Stimulated activated naive CD8-positive, alpha-beta T cell treated with anti-CD3 and anti-CD28 coated beads, Interleukin-15, Interleukin-2, amounts not matched to agents 100 U/mL and 50 U/mL, for 24 hours (primary cell): ENCODE measurements at regions not wholly inside any gene's neighbourhood (a gene's known extent, or its start where the extent isn't known, plus 50 kb on each side); places are given as distances from the start of the nearest gene placed in this dataset.

Experiments used
- ATAC-seq: fragments of 150-1000 bp; cut with Tn5 transposase; one replicate; pipeline ENCODE4 v1.10.0; 2021
- DNase-seq: peaks from one replicate; pipeline ENCODE4 v3.0.0; 2021

- no peak for DNase-seq
- no peak for ATAC-seq
Observed at GRCh38 chr18:51588616-51589015, 391.1 kb upstream of the MEX3C start.

- DNase-seq (no peak), ATAC-seq (no peak)
Observed at GRCh38 chr18:51593931-51594330, 396.4 kb upstream of the MEX3C start.

DNA sequence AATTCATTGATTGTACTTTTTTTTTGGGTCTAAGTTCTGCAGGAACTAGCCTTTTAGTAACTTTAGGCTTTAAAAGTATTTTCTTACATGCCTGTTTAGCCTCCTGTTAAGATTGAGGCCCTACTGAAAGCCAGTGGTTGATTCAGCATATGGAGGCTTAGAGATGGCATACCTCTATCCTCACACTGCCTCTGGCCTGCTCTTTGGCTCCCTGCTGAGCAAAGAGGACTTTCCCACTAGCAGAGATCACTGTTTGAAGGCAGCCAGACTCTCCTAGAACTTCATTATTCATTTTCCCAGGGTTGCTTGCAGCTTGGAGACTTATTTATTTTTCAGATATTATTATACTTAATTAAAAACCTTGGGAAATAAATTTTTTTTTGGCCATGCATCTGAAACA is 405.6 kb upstream of the MEX3C start:
- no peak for ATAC-seq

DNA sequence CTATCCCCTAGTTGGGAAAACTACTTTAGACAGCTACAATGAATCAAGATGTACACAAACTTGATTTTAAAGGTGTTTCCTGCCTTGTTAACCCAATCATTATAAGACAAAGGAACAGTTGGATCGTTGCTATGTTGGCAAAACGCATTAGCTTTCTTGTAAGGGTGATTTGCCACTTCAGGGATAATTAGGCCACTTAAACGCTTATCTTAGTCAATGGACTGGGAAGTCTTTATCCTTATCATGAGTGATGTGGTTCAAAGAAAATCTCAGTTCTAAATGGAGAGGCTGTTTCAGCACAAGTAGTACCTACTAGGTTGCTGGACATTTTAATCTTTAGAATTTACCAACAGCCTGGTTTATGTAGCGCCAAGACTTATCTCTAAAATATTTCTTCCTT is 406.1 kb upstream of the MEX3C start:
- ATAC-seq (no peak), DNase-seq (no peak)

More for the DNA sequence above, 405.6 kb upstream of the MEX3C start:
- DNase-seq, result no peak

GRCh38 chr18:51610481-51610880 is 413.0 kb upstream of the MEX3C start:
- no peak for DNase-seq
- no peak for ATAC-seq

- ATAC-seq (no peak), DNase-seq (no peak)
Observed at GRCh38 chr18:51611326-51611725, 413.8 kb upstream of the MEX3C start.

GRCh38 chr18:51614033-51614432 is 416.6 kb upstream of the MEX3C start:
- ATAC-seq (no peak), DNase-seq (no peak)

DNA sequence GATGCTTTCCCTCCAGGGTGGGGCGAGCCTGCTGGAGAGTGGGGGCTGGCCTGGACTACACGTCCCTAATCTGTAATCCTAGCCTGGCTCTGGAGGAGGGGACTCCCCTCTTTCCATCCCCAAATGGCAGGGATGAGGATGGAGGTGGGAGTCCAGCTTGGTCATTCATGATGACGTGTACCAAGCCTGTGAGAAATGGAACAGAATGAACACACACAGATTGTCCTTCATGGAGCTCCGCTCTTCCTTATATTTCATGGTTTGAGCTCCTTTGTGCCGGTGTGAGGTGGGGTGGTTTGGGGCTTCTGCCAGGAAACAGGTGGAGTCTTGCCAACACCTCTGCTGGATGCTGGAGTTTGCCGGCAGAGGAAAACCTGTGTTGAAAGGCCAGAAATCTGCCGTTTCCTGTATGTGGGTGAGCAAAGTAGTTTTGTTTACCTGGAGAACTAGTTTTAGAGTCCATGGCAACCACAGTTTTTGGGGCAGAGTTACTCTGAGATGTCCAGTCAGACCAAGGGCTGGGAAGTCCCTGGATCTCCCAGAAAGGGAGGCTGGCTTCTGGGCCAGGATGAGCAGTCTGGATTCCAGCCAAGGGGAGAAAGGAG is 417.6 kb upstream of the MEX3C start:
- DNase-seq (no peak), ATAC-seq (no peak)

GRCh38 chr18:51617167-51617566 is 419.7 kb upstream of the MEX3C start:
- no peak for ATAC-seq
- DNase-seq, result no peak

DNA sequence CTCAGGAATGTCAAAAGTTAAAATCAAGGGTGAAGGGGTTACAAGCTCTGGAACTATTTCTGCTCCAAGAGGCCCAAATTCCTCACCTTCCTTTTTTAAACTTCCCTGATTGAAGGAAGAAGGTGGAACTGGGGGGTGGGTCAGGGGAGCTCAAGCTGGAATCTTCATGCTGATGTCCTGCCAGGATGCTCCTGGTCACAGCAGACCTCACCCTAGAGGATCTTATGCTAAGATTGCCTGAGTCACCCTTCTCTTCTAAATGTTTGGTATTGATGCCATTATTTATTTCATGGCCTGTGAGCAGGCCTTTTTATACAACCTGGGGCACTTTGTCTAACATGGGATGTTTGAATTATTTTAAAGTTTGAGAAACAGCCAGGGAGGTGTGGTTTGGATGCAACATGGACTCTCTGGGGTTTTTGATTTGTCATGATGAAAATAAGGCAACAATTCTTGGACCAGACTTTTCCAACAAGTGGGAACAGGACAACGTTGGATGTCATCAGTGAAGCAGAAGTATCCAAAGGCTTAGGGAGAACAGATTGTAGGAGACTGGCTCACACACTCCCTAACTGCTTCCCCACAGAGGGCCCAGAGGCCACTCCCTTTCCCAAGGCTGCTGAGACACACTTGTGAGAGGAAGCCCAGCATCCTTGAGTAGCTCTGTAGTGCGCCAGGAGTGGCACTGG is 420.2 kb upstream of the MEX3C start:
- DNase-seq, result no peak
- no peak for ATAC-seq

GRCh38 chr18:51619283-51619682 is 421.8 kb upstream of the MEX3C start:
- ATAC-seq (no peak), DNase-seq (no peak)

DNA sequence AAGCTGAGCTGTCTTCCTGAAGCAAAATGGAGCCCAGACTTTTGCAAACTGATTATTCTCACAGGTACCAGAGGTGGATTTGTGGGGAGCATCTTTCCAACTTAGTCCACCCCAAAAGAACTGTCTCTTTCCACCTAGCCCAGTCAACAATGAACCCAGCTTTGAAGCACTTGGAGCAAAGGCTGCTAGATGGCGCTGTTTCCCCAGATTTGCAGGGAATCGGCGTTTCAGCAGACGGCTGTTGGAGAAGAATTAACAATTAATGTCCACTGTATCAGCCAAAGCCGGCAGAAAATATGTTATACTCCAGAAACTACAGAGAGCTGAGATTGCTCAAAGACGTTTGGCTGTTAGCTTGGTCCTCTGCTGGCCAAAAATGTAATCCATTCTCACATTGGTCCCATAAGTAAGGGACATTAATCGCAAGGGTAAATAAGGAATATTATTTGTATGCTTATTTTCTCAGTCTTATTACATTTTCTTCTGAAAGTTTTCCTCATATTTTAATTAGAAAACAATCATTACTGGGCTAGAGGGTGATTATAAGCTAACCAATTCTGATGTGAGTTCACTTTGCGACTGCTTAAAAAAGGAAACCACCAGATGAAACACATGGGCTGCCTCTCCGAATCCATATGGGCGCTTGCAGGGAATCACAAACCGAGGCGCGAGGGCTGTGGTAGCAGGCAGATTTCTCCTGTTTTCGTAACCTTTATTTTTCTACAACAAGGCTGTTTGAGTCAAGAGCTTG is 423.8 kb upstream of the MEX3C start:
- no peak for ATAC-seq
- DNase-seq, result peak; percentile 49

DNA sequence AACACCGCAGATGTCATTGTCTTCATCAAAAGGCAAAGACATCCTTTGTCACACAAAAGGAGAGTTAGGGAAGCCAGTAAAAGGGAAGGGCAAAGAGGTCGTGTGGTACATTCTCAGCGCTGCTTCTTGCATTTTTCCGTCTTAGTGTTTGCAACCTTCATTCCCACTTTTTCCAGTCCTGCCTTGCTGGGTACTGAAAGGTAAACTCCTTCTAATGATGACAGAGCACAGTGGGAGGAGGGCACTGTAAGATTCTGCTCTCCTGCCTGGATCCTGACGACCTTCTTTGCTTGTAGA is 424.3 kb upstream of the MEX3C start:
- DNase-seq, result no peak
- no peak for ATAC-seq

- ATAC-seq (no peak), DNase-seq (no peak)
Observed at GRCh38 chr18:51622702-51623101, 425.2 kb upstream of the MEX3C start.

DNA sequence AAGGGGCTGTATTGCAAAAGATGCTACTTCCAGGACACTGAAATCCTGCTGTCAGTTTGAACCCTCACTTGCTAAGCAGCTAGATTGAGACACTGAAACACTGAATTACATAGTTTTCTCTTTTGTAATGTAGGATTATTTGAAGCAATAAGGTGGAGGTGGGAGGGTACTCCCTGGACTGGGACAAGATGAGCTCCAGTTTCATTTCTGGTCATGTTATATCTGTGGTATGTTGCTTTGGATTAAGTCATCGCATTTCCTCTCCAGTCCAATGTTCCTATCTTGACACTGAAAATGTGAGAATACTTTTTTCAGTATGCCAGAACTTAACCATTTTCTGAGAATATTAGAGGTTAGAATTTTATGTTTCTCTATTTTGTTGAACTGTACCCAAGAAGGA is 426.2 kb upstream of the MEX3C start:
- ATAC-seq, result no peak

GRCh38 chr18:51630706-51631105 is 433.2 kb upstream of the MEX3C start:
- DNase-seq (no peak), ATAC-seq (no peak)

More for the DNA sequence above, 426.2 kb upstream of the MEX3C start:
- no peak for DNase-seq

GRCh38 chr18:51637881-51638280 is 440.4 kb upstream of the MEX3C start:
- no peak for ATAC-seq
- no peak for DNase-seq

DNA sequence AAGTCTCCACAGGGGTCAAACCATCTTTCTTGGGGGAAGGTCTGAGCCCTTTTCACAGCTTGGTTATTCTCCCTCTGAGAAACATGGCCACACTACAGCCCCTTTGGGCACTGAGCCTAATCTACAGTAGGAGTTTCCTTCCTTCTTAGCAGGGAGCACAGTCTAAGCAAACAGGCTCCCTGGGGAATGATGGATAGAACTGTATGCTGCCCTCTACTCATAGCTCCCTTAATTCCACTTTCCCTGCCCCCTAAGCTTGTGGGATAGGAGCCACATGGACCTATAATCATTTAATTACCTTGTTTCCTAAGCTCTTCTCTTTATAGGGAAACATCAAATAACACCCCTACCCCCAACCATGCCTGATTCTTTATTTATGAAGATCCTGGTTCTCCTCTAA is 442.1 kb upstream of the MEX3C start:
- no peak for ATAC-seq

GRCh38 chr18:51643483-51643882 is 446.0 kb upstream of the MEX3C start:
- DNase-seq, result no peak
- ATAC-seq, result no peak

More for the DNA sequence above, 442.1 kb upstream of the MEX3C start:
- DNase-seq, result no peak

- DNase-seq (no peak), ATAC-seq (no peak)
Observed at GRCh38 chr18:51645607-51646006, 448.1 kb upstream of the MEX3C start.

GRCh38 chr18:51647346-51647745 is 449.9 kb upstream of the MEX3C start:
- no peak for ATAC-seq

GRCh38 chr18:51647942-51648341 is 450.5 kb upstream of the MEX3C start:
- no peak for DNase-seq
- ATAC-seq, result no peak

More at GRCh38 chr18:51647346-51647745, 449.9 kb upstream of the MEX3C start:
- no peak for DNase-seq

GRCh38 chr18:51649796-51650195 is 452.3 kb upstream of the MEX3C start:
- no peak for DNase-seq
- ATAC-seq, result no peak

DNA sequence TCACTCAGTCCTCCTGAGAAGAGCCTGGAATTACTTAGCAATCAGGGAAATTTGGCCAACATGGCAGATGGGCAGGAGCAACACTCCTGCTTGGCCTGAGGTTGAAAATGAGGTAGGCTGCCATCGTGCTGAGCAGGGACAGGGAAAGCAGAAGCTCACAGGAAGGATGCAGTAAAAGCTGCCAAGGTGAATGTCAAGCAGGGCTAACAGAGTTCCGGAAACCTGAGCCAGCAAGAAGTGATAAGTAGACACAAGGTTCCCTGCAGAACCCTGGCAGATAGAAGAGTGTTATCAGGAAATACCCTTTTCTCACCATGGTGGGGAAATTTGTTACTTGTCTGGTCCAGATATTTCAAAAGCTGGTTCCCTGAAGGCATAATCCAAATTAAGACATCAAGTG is 454.3 kb upstream of the MEX3C start:
- ATAC-seq, result no peak
- no peak for DNase-seq
